ENCODE measurements at regions not wholly inside any gene's neighbourhood (a gene's known extent, or its start where the extent isn't known, plus 50 kb on each side); places are given as distances from the start of the nearest gene placed in this dataset.

DNA sequence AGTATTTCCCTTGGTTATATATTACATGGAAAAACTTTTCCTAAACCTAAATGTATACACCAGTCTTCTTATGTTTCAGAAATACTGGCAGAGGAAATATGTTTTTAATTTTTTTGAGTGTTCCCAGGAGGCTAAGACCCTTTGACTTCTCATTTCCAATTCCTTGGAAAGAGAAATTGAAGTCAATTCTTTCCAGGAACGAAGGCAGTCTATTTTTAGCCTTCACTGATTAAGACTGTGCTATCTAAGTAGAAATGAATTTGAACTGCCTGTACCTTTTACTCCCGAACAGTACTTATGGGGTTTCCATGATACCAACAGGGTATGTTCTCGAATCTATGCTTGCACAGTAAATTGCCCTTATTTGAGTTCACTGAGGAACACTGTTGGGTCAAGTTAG, 340.3 kb upstream of the CD180 start:
- ATAC-seq (ENCODE audit: poor library complexity) (no peak), DNase-seq (no peak)
- intact Hi-C loops (cut with DNase I, micrococcal nuclease) = no loop called here
- TF ChIP-seq, protein P1, sequence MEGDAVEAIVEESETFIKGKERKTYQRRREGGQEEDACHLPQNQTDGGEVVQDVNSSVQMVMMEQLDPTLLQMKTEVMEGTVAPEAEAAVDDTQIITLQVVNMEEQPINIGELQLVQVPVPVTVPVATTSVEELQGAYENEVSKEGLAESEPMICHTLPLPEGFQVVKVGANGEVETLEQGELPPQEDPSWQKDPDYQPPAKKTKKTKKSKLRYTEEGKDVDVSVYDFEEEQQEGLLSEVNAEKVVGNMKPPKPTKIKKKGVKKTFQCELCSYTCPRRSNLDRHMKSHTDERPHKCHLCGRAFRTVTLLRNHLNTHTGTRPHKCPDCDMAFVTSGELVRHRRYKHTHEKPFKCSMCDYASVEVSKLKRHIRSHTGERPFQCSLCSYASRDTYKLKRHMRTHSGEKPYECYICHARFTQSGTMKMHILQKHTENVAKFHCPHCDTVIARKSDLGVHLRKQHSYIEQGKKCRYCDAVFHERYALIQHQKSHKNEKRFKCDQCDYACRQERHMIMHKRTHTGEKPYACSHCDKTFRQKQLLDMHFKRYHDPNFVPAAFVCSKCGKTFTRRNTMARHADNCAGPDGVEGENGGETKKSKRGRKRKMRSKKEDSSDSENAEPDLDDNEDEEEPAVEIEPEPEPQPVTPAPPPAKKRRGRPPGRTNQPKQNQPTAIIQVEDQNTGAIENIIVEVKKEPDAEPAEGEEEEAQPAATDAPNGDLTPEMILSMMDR (IDR thresholded peaks at IDR 0.05) = no peak
- peaks cover 4% of the 10 kb centered on the region for H3K4me1 Mint-ChIP-seq (ENCODE audit: low read depth)
- ChIA-PET POLR2A (interaction anchor here (1.2 kb wide), 1 partner anchor 11 kb away, joined by 3 read pairs; no protein-coding TSS in a partner anchor), CTCF (no interaction called here)
- H3K36me3 ChIP-seq (ENCODE audit: insufficient read depth, low read length) = no peaks in the 10 kb centered on the region
- no peak overlapping the region for H3K4me3 ChIP-seq (ENCODE audit: low read length)
- peaks cover 7% of the 10 kb centered on the region for H3K4me1 ChIP-seq (ENCODE audit: insufficient read depth, low read length)
- no peaks in the 10 kb centered on the region for H3K36me3 Mint-ChIP-seq (ENCODE audit: low read depth)
- no peaks in the 10 kb centered on the region for H3K27me3 Mint-ChIP-seq
- H3K27me3 ChIP-seq (ENCODE audit: control insufficient read depth in 1 of 2, insufficient read depth in 2 of 2, low read length in 2 of 2) = no peaks in the 10 kb centered on the region
- no peaks in the 10 kb centered on the region for H3K9me3 ChIP-seq (ENCODE audit: control insufficient read depth in 1 of 2, insufficient read depth in 1 of 2, low read length in 2 of 2)
- no peak overlapping the region for H3K27ac Mint-ChIP-seq
- no peak overlapping the region for H3K4me3 Mint-ChIP-seq
- no peaks in the 10 kb centered on the region for H3K9me3 Mint-ChIP-seq
- H3K27ac ChIP-seq (ENCODE audit: low read depth in 1 of 2, low read length in 2 of 2) = no peak overlapping the region

DNA sequence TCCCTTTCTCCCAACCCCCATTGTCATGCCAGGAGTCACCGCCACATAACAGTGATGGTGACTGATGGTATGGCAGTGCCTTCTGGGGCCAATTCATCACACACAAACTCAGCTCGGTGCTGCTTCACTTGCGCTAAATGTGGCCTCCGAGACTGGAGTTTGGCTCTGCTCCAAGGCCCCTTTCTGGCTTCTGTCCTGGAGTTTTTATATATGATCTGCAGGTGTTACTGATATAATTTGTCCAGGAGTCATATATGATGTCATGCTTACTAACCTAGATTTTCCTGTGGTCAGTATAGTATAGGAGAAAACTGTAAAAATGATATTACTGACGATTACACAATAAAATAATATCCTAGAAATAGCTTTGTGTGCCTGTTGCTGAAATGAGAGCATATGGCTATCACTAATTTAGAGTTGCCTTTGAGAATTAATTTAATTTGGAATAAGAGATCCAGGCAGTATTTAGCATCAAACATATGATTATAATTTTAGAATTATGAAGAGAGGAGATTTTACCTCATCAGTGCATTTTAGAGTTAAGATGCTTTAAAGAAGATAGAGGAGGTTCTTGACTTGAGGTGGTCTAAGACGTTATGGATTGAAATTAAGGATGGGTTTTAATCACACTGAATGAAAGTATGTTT, 334.1 kb upstream of the CD180 start:
- TF ChIP-seq, protein P1 (IDR thresholded peaks at IDR 0.05) = no peak
- POLR2A ChIA-PET = no interaction called here
- Mint-ChIP-seq H3K4me3 (no peak overlapping the region), H3K27ac (no peak overlapping the region), H3K36me3 (ENCODE audit: low read depth) (no peaks in the 10 kb centered on the region), H3K9me3 (no peaks in the 10 kb centered on the region), H3K27me3 (no peaks in the 10 kb centered on the region), H3K4me1 (ENCODE audit: low read depth) (no peaks in the 10 kb centered on the region)
- intact Hi-C loops (cut with DNase I, micrococcal nuclease) = no loop called here
- H3K4me1 ChIP-seq (ENCODE audit: insufficient read depth, low read length) = no peaks in the 10 kb centered on the region
- CTCF ChIA-PET = no interaction called here
- no peak overlapping the region for H3K27ac ChIP-seq (ENCODE audit: low read depth in 1 of 2, low read length in 2 of 2)
- no peak overlapping the region for H3K4me3 ChIP-seq (ENCODE audit: low read length)
- ATAC-seq (ENCODE audit: poor library complexity) = no peak
- peaks cover 5 to 7% of the 10 kb centered on the region in 2 experiments for H3K9me3 ChIP-seq (ENCODE audit: control insufficient read depth in 1 of 2, insufficient read depth in 1 of 2, low read length in 2 of 2)
- no peaks in the 10 kb centered on the region for H3K36me3 ChIP-seq (ENCODE audit: insufficient read depth, low read length)
- DNase-seq = no peak
- no peaks in the 10 kb centered on the region for H3K27me3 ChIP-seq (ENCODE audit: control insufficient read depth in 1 of 2, insufficient read depth in 2 of 2, low read length in 2 of 2)

DNA sequence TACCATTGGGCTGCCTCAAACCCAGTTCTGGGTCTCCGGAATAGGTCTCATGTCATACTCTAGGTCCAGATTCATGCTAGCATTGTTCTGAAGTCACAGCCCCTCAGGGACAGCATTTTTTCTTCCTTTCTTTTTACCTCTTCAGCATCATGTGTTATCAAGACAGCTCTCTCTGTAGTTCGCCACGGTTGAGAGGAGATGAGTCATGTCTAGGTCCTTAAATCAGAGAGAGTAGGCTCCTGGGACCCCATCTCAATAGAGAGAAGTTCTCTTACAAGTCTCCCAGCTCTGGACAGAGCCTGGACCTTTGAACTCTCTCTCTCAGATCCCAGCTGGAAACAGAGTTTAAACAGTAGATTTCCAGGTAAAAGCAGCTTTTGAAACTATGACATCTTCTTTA, 332.4 kb upstream of the CD180 start:
- no peak for DNase-seq
- Mint-ChIP-seq H3K9me3 (no peaks in the 10 kb centered on the region), H3K4me3 (no peak overlapping the region), H3K27ac (no peak overlapping the region), H3K4me1 (ENCODE audit: low read depth) (no peaks in the 10 kb centered on the region), H3K36me3 (ENCODE audit: low read depth) (no peaks in the 10 kb centered on the region), H3K27me3 (no peaks in the 10 kb centered on the region)
- peaks cover 5 to 7% of the 10 kb centered on the region in 2 experiments for H3K9me3 ChIP-seq (ENCODE audit: control insufficient read depth in 1 of 2, insufficient read depth in 1 of 2, low read length in 2 of 2)
- no peak overlapping the region for H3K4me3 ChIP-seq (ENCODE audit: low read length)
- intact Hi-C loops (cut with DNase I, micrococcal nuclease) = no loop called here
- ATAC-seq (ENCODE audit: poor library complexity) = no peak
- H3K36me3 ChIP-seq (ENCODE audit: insufficient read depth, low read length) = no peaks in the 10 kb centered on the region
- CTCF ChIA-PET = no interaction called here
- no peaks in the 10 kb centered on the region for H3K4me1 ChIP-seq (ENCODE audit: insufficient read depth, low read length)
- H3K27me3 ChIP-seq (ENCODE audit: control insufficient read depth in 1 of 2, insufficient read depth in 2 of 2, low read length in 2 of 2) = no peaks in the 10 kb centered on the region
- POLR2A ChIA-PET = interaction anchor here (0.8 to 1.2 kb wide), 2 partner anchors 9 to 14 kb away, joined by 3 to 5 read pairs; no protein-coding TSS in a partner anchor
- TF ChIP-seq, protein P1 (IDR thresholded peaks at IDR 0.05) = no peak
- H3K27ac ChIP-seq (ENCODE audit: low read depth in 1 of 2, low read length in 2 of 2) = no peak overlapping the region

All from CD4-positive, alpha-beta T cell (primary cell).